Loucy (cell line): ENCODE measurements at regions not wholly inside any gene's neighbourhood (a gene's known extent, or its start where the extent isn't known, plus 50 kb on each side); places are given as distances from the start of the nearest gene placed in this dataset.
"Not testable (repeated sequence)": the region's sequence is repeated elsewhere in the genome, so short reads cannot be mapped to it uniquely, and the experiment has no call there.

ENCODE experiments used
- H2AFZ ChIP-seq: fragments of 200-600 bp; sonication (generic); 2 replicates; pipeline ENCODE4 v1.6.0; 2016; ENCODE audit warnings: antibody characterized with exemption, mild to moderate bottlenecking, low read length, moderate library complexity
- H3F3A ChIP-seq: fragments of 200-600 bp; 2 replicates; pipeline ENCODE4 v1.6.0; 2016; ENCODE audit warnings: antibody characterized with exemption, low read depth, mild to moderate bottlenecking
- H3K27me3 ChIP-seq: fragments of 200-600 bp; sonication (generic); 2 replicates; pipeline ENCODE4 v1.6.1; 2014; ENCODE audit warnings: low read length, mild to moderate bottlenecking; ENCODE audit not compliant: insufficient read depth, poor library complexity, severe bottlenecking
- H3K36me3 ChIP-seq: fragments of 200-600 bp; sonication (generic); 2 replicates; pipeline ENCODE4 v1.6.1; 2016; ENCODE audit warnings: low read length; ENCODE audit not compliant: insufficient read depth
- H3K4me1 ChIP-seq: fragments of 200-600 bp; sonication (generic); 2 replicates; pipeline ENCODE4 v1.5.1; 2014; ENCODE audit warnings: low read length, mild to moderate bottlenecking; ENCODE audit not compliant: insufficient read depth, poor library complexity, severe bottlenecking
- H3K4me2 ChIP-seq: fragments of 200-600 bp; sonication (generic); 2 replicates; pipeline ENCODE4 v1.6.0; 2014; ENCODE audit warnings: antibody characterized with exemption, low read length, low read depth, mild to moderate bottlenecking; ENCODE audit not compliant: poor library complexity, severe bottlenecking
- H3K4me3 ChIP-seq: fragments of 200-600 bp; sonication (generic); 2 replicates; pipeline ENCODE4 v1.5.1; 2014; ENCODE audit warnings: low read length, mild to moderate bottlenecking, mixed read lengths; ENCODE audit not compliant: poor library complexity, severe bottlenecking
- H3K79me2 ChIP-seq: fragments of 200-600 bp; sonication (generic); 2 replicates; pipeline ENCODE4 v1.6.1; 2014; ENCODE audit warnings: low read length; ENCODE audit not compliant: insufficient read depth
- H3K9ac ChIP-seq: fragments of 200-600 bp; sonication (generic); 2 replicates; pipeline ENCODE4 v1.6.0; 2014; ENCODE audit warnings: mild to moderate bottlenecking, low read depth, low read length, moderate library complexity; ENCODE audit not compliant: poor library complexity, severe bottlenecking
- H3K9me2 ChIP-seq: fragments of 200-600 bp; sonication (generic); replicated peaks from 2 replicates; pipeline ENCODE4 v1.6.1; 2016; ENCODE audit warnings: low read depth, low read length, mixed read lengths
- H3K9me3 ChIP-seq: fragments of 200-600 bp; sonication (generic); 2 replicates; pipeline ENCODE4 v1.6.1; 2014; ENCODE audit warnings: mild to moderate bottlenecking, antibody characterized with exemption, low read length, low read depth; ENCODE audit not compliant: insufficient read depth
- H4K20me1 ChIP-seq: fragments of 200-600 bp; sonication (generic); 2 replicates; pipeline ENCODE4 v1.6.0; 2014; ENCODE audit warnings: antibody characterized with exemption, low read length, mild to moderate bottlenecking; ENCODE audit not compliant: insufficient read depth, poor library complexity, severe bottlenecking
- EZH2phosphoT487 ChIP-seq: fragments of 200-600 bp; IDR thresholded peaks from 2 replicates; pipeline ENCODE4 v1.6.1; 2018; ENCODE audit warnings: antibody characterized with exemption, mild to moderate bottlenecking, moderate library complexity, borderline replicate concordance
- TF ChIP-seq, protein P1 (sequence below): fragments of 200-600 bp; sonication (generic); conservative IDR thresholded peaks from 2 replicates; pipeline ENCODE4 v1.5.1; 2014; ENCODE audit warnings: mild to moderate bottlenecking, antibody characterized with exemption, low read length

- H4K20me1 ChIP-seq: no peaks in the 10 kb centered on the region
- no peak overlapping the region for H3K4me3 ChIP-seq
- H3K36me3 ChIP-seq: no peaks in the 10 kb centered on the region
- no peaks in the 10 kb centered on the region for H3K79me2 ChIP-seq
- H3K4me1 ChIP-seq: no peaks in the 10 kb centered on the region
- H3K27me3 ChIP-seq: no peaks in the 10 kb centered on the region
- H3K9ac ChIP-seq: no peak overlapping the region
- no peak overlapping the region for H3K4me2 ChIP-seq
- TF ChIP-seq, protein P1, sequence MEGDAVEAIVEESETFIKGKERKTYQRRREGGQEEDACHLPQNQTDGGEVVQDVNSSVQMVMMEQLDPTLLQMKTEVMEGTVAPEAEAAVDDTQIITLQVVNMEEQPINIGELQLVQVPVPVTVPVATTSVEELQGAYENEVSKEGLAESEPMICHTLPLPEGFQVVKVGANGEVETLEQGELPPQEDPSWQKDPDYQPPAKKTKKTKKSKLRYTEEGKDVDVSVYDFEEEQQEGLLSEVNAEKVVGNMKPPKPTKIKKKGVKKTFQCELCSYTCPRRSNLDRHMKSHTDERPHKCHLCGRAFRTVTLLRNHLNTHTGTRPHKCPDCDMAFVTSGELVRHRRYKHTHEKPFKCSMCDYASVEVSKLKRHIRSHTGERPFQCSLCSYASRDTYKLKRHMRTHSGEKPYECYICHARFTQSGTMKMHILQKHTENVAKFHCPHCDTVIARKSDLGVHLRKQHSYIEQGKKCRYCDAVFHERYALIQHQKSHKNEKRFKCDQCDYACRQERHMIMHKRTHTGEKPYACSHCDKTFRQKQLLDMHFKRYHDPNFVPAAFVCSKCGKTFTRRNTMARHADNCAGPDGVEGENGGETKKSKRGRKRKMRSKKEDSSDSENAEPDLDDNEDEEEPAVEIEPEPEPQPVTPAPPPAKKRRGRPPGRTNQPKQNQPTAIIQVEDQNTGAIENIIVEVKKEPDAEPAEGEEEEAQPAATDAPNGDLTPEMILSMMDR: no peak
- TF ChIP-seq EZH2phosphoT487: no peak
- no peaks in the 10 kb centered on the region for H3K9me2 ChIP-seq
- peaks cover 6% of the 10 kb centered on the region; the same call in 1 of the 2 replicates for H3K9me3 ChIP-seq
- H3F3A ChIP-seq: no peaks in the 10 kb centered on the region
- no peak overlapping the region for H2AFZ ChIP-seq
These were observed 100.5 kb upstream of the ARID1B start for GRCh38 chr6:156676721-156677120.

GRCh38 chr6:156674197-156674596 lies 103.0 kb upstream of the ARID1B start:
- Histone ChIP-seq H3K4me2 (no peak overlapping the region), H3K9me3 (peaks cover 6% of the 10 kb centered on the region; the same call in 1 of the 2 replicates), H3K9ac (no peak overlapping the region), H3K9me2 (no peaks in the 10 kb centered on the region), H3F3A (no peaks in the 10 kb centered on the region), H3K79me2 (no peaks in the 10 kb centered on the region), H2AFZ (no peak overlapping the region), H3K36me3 (no peaks in the 10 kb centered on the region), H3K4me1 (no peaks in the 10 kb centered on the region), H3K27me3 (no peaks in the 10 kb centered on the region), H4K20me1 (no peaks in the 10 kb centered on the region), H3K4me3 (no peak overlapping the region)
- TF ChIP-seq, protein P1: no peak
- no peak for TF ChIP-seq EZH2phosphoT487

DNA sequence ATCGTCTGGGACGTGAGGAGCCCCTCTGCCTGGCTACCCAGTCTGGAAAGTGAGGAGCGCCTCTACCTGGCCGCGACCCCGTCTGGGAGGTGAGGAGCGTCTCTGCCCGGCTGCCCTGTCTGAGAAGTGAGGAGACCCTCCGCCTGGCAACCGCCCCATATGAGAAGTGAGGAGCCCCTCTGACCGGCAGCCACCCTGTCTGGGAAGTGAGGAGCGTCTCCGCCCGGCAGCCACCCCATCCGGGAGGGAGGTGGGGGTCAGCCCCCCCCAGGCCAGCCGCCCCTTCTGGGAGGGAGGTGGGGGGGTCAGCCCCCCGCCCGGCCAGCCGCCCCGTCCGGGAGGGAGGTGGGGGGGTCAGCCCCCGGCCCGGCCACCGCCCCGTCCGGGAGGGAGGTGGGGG lies 107.1 kb upstream of the ARID1B start:
- not testable (repeated sequence) for H4K20me1 ChIP-seq, H3F3A ChIP-seq, H3K9ac ChIP-seq, H3K36me3 ChIP-seq, H3K4me2 ChIP-seq, H3K9me2 ChIP-seq, H3K9me3 ChIP-seq, H3K79me2 ChIP-seq, H3K27me3 ChIP-seq, H3K4me1 ChIP-seq, H3K4me3 ChIP-seq, H2AFZ ChIP-seq

GRCh38 chr6:156662025-156662445 lies 115.1 kb upstream of the ARID1B start:
- H3K27me3 ChIP-seq: no peaks in the 10 kb centered on the region
- no peak for TF ChIP-seq EZH2phosphoT487
- TF ChIP-seq, protein P1: 0 out of 2 replicates have a peak, but pooled peaks have one; percentile 31
- no peak overlapping the region for H3K4me3 ChIP-seq
- H3K4me1 ChIP-seq: peaks cover 3% of the 10 kb centered on the region
- H2AFZ ChIP-seq: no peak overlapping the region
- no peaks in the 10 kb centered on the region for H3K9me3 ChIP-seq
- H3K9me2 ChIP-seq: no peaks in the 10 kb centered on the region
- H3K79me2 ChIP-seq: no peaks in the 10 kb centered on the region
- no peaks in the 10 kb centered on the region for H4K20me1 ChIP-seq
- no peak overlapping the region for H3K4me2 ChIP-seq
- no peak overlapping the region for H3K9ac ChIP-seq
- no peaks in the 10 kb centered on the region for H3F3A ChIP-seq
- H3K36me3 ChIP-seq: no peaks in the 10 kb centered on the region
